ENCODE measurements at regions not wholly inside any gene's neighbourhood (a gene's known extent, or its start where the extent isn't known, plus 50 kb on each side); places are given as distances from the start of the nearest gene placed in this dataset.

GRCh38 chr10:63763744-63764143 lies 242.5 kb downstream of the REEP3 start:
- peaks cover 3% of the 10 kb centered on the region for H3K27me3 ChIP-seq (ENCODE audit: control insufficient read depth, insufficient read depth, low read length)
- H3K4me1 ChIP-seq (ENCODE audit: control insufficient read depth, insufficient read depth, low read length, poor library complexity, severe bottlenecking), result no peaks in the 10 kb centered on the region
- peaks cover 13% of the 10 kb centered on the region for H3K27me3 Mint-ChIP-seq
- H3K27ac ChIP-seq (ENCODE audit: insufficient read depth, low read length, poor library complexity, severe bottlenecking), result no peak overlapping the region
- H3K9me3 Mint-ChIP-seq, result peaks cover 0 to 3% (median 0%) of the 10 kb centered on the region in 7 donors
- no peaks in the 10 kb centered on the region for H3K9me3 ChIP-seq (ENCODE audit: control insufficient read depth in 2 of 2, low read length in 2 of 2)
- DNase-seq, result no peak
- ATAC-seq (ENCODE audit: low read depth in 2 of 2), result no peak
- no peak overlapping the region for H3K4me3 ChIP-seq (ENCODE audit: low read depth, low read length)
- H3K36me3 Mint-ChIP-seq, result no peaks in the 10 kb centered on the region
- no peaks in the 10 kb centered on the region for H3K36me3 ChIP-seq (ENCODE audit: control insufficient read depth, insufficient read depth, low read length)
- H3K4me3 Mint-ChIP-seq, result no peak overlapping the region
- no peak overlapping the region for H3K27ac Mint-ChIP-seq
- no peaks in the 10 kb centered on the region for H3K4me1 Mint-ChIP-seq

- H3K4me3 ChIP-seq (ENCODE audit: low read depth, low read length), result no peak overlapping the region
- Mint-ChIP-seq H3K27ac (no peak overlapping the region), H3K27me3 (peaks cover 18% of the 10 kb centered on the region), H3K9me3 (peaks cover 0 to 3% (median 0%) of the 10 kb centered on the region in 7 donors), H3K4me3 (no peak overlapping the region), H3K4me1 (no peaks in the 10 kb centered on the region), H3K36me3 (no peaks in the 10 kb centered on the region)
- peaks cover 3% of the 10 kb centered on the region for H3K27me3 ChIP-seq (ENCODE audit: control insufficient read depth, insufficient read depth, low read length)
- ATAC-seq (ENCODE audit: low read depth in 2 of 2) (no peak), DNase-seq (no peak)
- no peaks in the 10 kb centered on the region for H3K4me1 ChIP-seq (ENCODE audit: control insufficient read depth, insufficient read depth, low read length, poor library complexity, severe bottlenecking)
- H3K36me3 ChIP-seq (ENCODE audit: control insufficient read depth, insufficient read depth, low read length), result no peaks in the 10 kb centered on the region
- H3K9me3 ChIP-seq (ENCODE audit: control insufficient read depth in 2 of 2, low read length in 2 of 2), result no peaks in the 10 kb centered on the region
- H3K27ac ChIP-seq (ENCODE audit: insufficient read depth, low read length, poor library complexity, severe bottlenecking), result no peak overlapping the region
Observed at GRCh38 chr10:63765126-63765525, 243.9 kb downstream of the REEP3 start.

DNA sequence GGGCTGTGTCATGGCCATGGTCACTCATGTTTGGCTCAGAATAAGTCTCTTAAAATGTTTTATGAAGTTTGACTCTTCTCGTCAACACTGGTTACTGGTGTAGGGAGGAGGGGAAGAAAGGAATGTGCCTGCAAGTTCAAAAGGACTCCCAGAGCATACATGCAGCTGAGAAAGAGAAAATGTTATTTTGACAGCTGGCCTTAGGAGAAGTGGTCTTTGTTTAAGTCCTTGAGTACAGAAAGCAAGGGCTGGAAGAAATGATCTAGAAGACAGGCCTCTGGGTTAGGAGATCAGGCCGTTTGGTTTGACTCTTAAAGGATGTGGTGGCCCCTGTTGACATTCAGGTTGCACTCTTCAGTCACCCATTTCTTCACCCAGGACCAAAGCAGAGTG lies 245.5 kb downstream of the REEP3 start:
- no peaks in the 10 kb centered on the region for H3K9me3 ChIP-seq (ENCODE audit: control insufficient read depth in 2 of 2, low read length in 2 of 2)
- H3K9me3 Mint-ChIP-seq, result peaks cover 0 to 1% (median 0%) of the 10 kb centered on the region in 7 donors
- DNase-seq (no peak), ATAC-seq (ENCODE audit: low read depth in 2 of 2) (no peak)
- no peak overlapping the region for H3K4me3 Mint-ChIP-seq
- no peaks in the 10 kb centered on the region for H3K36me3 Mint-ChIP-seq
- no peaks in the 10 kb centered on the region for H3K27me3 ChIP-seq (ENCODE audit: control insufficient read depth, insufficient read depth, low read length)
- peaks cover 26% of the 10 kb centered on the region for H3K27me3 Mint-ChIP-seq
- no peaks in the 10 kb centered on the region for H3K4me1 ChIP-seq (ENCODE audit: control insufficient read depth, insufficient read depth, low read length, poor library complexity, severe bottlenecking)
- H3K4me3 ChIP-seq (ENCODE audit: low read depth, low read length), result no peak overlapping the region
- no peaks in the 10 kb centered on the region for H3K4me1 Mint-ChIP-seq
- no peaks in the 10 kb centered on the region for H3K36me3 ChIP-seq (ENCODE audit: control insufficient read depth, insufficient read depth, low read length)
- H3K27ac ChIP-seq (ENCODE audit: insufficient read depth, low read length, poor library complexity, severe bottlenecking), result no peak overlapping the region
- no peak overlapping the region for H3K27ac Mint-ChIP-seq

DNA sequence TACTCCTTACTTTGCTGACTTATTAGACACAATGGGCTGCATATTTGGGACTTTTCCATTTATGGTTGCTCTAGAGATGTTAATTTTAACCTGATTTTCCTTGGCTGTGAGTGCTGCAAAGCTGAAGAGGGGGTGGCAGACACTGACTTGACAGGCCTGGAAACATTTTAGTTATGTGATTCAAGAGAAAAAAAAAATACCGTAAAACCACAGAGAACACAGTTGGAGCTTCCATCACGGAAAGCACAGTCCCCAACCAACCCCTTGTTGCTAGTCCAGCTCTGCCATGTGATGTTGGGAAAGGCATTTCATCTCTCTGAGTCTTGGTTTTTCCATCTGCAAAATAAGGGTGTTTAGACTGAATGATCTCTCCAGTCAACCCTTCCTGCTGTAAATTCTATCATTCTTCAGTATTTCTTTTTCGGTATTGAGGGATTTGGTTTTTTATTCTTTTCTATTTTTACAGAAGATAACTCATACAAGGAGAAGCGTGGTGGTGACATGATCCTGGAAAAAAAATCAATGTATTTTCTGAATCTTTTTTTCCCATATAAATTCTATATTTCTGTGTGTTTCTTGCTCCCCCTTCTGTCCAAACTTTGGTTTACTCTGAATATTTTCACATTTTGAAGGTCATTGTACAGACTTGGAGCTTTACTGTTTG lies 246.1 kb downstream of the REEP3 start:
- Histone ChIP-seq H3K9me3 (ENCODE audit: control insufficient read depth in 2 of 2, low read length in 2 of 2) (no peaks in the 10 kb centered on the region), H3K36me3 (ENCODE audit: control insufficient read depth, insufficient read depth, low read length) (no peaks in the 10 kb centered on the region), H3K4me3 (ENCODE audit: low read depth, low read length) (no peak overlapping the region), H3K4me1 (ENCODE audit: control insufficient read depth, insufficient read depth, low read length, poor library complexity, severe bottlenecking) (no peaks in the 10 kb centered on the region), H3K27ac (ENCODE audit: insufficient read depth, low read length, poor library complexity, severe bottlenecking) (no peak overlapping the region), H3K27me3 (ENCODE audit: control insufficient read depth, insufficient read depth, low read length) (no peaks in the 10 kb centered on the region)
- Mint-ChIP-seq H3K36me3 (no peaks in the 10 kb centered on the region), H3K4me3 (no peak overlapping the region), H3K4me1 (no peaks in the 10 kb centered on the region), H3K9me3 (peaks cover 0 to 1% (median 0%) of the 10 kb centered on the region in 7 donors), H3K27me3 (peaks cover 26% of the 10 kb centered on the region), H3K27ac (no peak overlapping the region)
- ATAC-seq (ENCODE audit: low read depth in 2 of 2) (no peak), DNase-seq (no peak)

DNA sequence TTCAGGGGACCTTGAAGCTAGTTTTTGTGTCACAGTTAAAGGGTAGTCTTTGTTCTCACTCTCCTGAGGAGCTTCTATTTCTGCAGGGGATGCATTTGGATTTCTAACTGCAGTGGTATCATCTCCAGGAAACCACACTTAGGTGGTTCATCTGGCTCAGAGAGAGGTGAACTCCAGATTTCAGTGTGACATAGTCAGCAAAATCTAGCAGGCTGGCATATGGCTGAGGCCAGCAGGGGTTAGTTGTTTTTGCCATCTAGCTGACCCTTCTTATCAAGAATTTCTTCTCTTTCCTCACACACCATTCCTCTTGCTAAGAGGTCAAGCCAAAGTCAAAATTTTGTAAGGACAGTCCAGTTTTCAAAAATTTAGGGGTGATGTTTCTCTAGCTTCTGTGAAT lies 248.2 kb downstream of the REEP3 start:
- no peaks in the 10 kb centered on the region for H3K4me1 ChIP-seq (ENCODE audit: control insufficient read depth, insufficient read depth, low read length, poor library complexity, severe bottlenecking)
- Mint-ChIP-seq H3K4me1 (no peaks in the 10 kb centered on the region), H3K27ac (no peak overlapping the region), H3K36me3 (no peaks in the 10 kb centered on the region), H3K9me3 (peaks cover 0 to 3% (median 0%) of the 10 kb centered on the region in 7 donors), H3K4me3 (no peak overlapping the region), H3K27me3 (peaks cover 31% of the 10 kb centered on the region)
- H3K36me3 ChIP-seq (ENCODE audit: control insufficient read depth, insufficient read depth, low read length), result no peaks in the 10 kb centered on the region
- no peak for ATAC-seq (ENCODE audit: low read depth in 2 of 2)
- no peaks in the 10 kb centered on the region for H3K9me3 ChIP-seq (ENCODE audit: control insufficient read depth in 2 of 2, low read length in 2 of 2)
- no peak overlapping the region for H3K27ac ChIP-seq (ENCODE audit: insufficient read depth, low read length, poor library complexity, severe bottlenecking)
- H3K4me3 ChIP-seq (ENCODE audit: low read depth, low read length), result no peak overlapping the region
- DNase-seq, result no peak
- H3K27me3 ChIP-seq (ENCODE audit: control insufficient read depth, insufficient read depth, low read length), result no peaks in the 10 kb centered on the region

- Mint-ChIP-seq H3K9me3 (peaks cover 0 to 3% (median 0%) of the 10 kb centered on the region in 7 donors), H3K4me3 (no peak overlapping the region), H3K36me3 (no peaks in the 10 kb centered on the region), H3K27me3 (peaks cover 31% of the 10 kb centered on the region), H3K4me1 (no peaks in the 10 kb centered on the region), H3K27ac (no peak overlapping the region)
- Histone ChIP-seq H3K4me1 (ENCODE audit: control insufficient read depth, insufficient read depth, low read length, poor library complexity, severe bottlenecking) (no peaks in the 10 kb centered on the region), H3K9me3 (ENCODE audit: control insufficient read depth in 2 of 2, low read length in 2 of 2) (no peaks in the 10 kb centered on the region), H3K27me3 (ENCODE audit: control insufficient read depth, insufficient read depth, low read length) (no peaks in the 10 kb centered on the region), H3K4me3 (ENCODE audit: low read depth, low read length) (no peak overlapping the region), H3K27ac (ENCODE audit: insufficient read depth, low read length, poor library complexity, severe bottlenecking) (no peak overlapping the region), H3K36me3 (ENCODE audit: control insufficient read depth, insufficient read depth, low read length) (no peaks in the 10 kb centered on the region)
- DNase-seq (no peak), ATAC-seq (ENCODE audit: low read depth in 2 of 2) (no peak)
Observed at GRCh38 chr10:63770523-63770922, 249.3 kb downstream of the REEP3 start.

DNA sequence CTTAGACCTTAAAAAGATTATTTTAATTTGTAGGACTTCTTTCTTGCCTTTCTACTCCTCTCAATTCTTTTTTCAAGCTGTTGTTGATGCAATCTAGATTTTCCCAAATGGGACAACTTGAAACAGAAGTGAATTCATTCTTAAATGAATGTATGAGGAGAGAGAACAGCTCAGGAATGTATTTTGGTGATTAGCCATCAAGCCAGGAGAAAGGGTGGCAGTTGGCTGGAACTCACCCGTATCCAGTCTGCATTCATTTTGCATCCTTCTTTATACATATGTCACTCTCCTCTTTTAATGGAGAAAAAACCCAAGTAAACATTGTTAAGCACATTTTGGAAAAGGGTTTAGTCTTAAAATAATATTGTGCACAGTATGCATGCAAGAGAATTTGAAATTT lies 251.3 kb downstream of the REEP3 start:
- DNase-seq (no peak), ATAC-seq (ENCODE audit: low read depth in 2 of 2) (no peak)
- H3K9me3 ChIP-seq (ENCODE audit: control insufficient read depth in 2 of 2, low read length in 2 of 2), result no peaks in the 10 kb centered on the region
- no peaks in the 10 kb centered on the region for H3K4me1 ChIP-seq (ENCODE audit: control insufficient read depth, insufficient read depth, low read length, poor library complexity, severe bottlenecking)
- H3K27ac Mint-ChIP-seq, result no peak overlapping the region
- no peaks in the 10 kb centered on the region for H3K4me1 Mint-ChIP-seq
- peaks cover 0 to 3% (median 0%) of the 10 kb centered on the region in 7 donors for H3K9me3 Mint-ChIP-seq
- H3K36me3 Mint-ChIP-seq, result no peaks in the 10 kb centered on the region
- no peak overlapping the region for H3K4me3 Mint-ChIP-seq
- peaks cover 22% of the 10 kb centered on the region for H3K27me3 Mint-ChIP-seq
- peaks cover 4% of the 10 kb centered on the region for H3K27me3 ChIP-seq (ENCODE audit: control insufficient read depth, insufficient read depth, low read length)
- no peak overlapping the region for H3K4me3 ChIP-seq (ENCODE audit: low read depth, low read length)
- H3K36me3 ChIP-seq (ENCODE audit: control insufficient read depth, insufficient read depth, low read length), result no peaks in the 10 kb centered on the region
- no peak overlapping the region for H3K27ac ChIP-seq (ENCODE audit: insufficient read depth, low read length, poor library complexity, severe bottlenecking)

- Histone ChIP-seq H3K4me3 (ENCODE audit: low read depth, low read length) (no peak overlapping the region), H3K27me3 (ENCODE audit: control insufficient read depth, insufficient read depth, low read length) (peaks cover 4% of the 10 kb centered on the region), H3K4me1 (ENCODE audit: control insufficient read depth, insufficient read depth, low read length, poor library complexity, severe bottlenecking) (no peaks in the 10 kb centered on the region), H3K9me3 (ENCODE audit: control insufficient read depth in 2 of 2, low read length in 2 of 2) (no peaks in the 10 kb centered on the region), H3K36me3 (ENCODE audit: control insufficient read depth, insufficient read depth, low read length) (no peaks in the 10 kb centered on the region), H3K27ac (ENCODE audit: insufficient read depth, low read length, poor library complexity, severe bottlenecking) (no peak overlapping the region)
- no peaks in the 10 kb centered on the region for H3K4me1 Mint-ChIP-seq
- no peaks in the 10 kb centered on the region for H3K36me3 Mint-ChIP-seq
- H3K27me3 Mint-ChIP-seq, result peaks cover 23% of the 10 kb centered on the region
- H3K27ac Mint-ChIP-seq, result no peak overlapping the region
- ATAC-seq (ENCODE audit: low read depth in 2 of 2) (no peak), DNase-seq (no peak)
- H3K9me3 Mint-ChIP-seq, result peaks cover 0 to 3% (median 0%) of the 10 kb centered on the region in 7 donors
- H3K4me3 Mint-ChIP-seq, result no peak overlapping the region
Observed at GRCh38 chr10:63773106-63773505, 251.9 kb downstream of the REEP3 start.
